HG03521 (cell line): ENCODE measurements at regions not wholly inside any gene's neighbourhood (a gene's known extent, or its start where the extent isn't known, plus 50 kb on each side); places are given as distances from the start of the nearest gene placed in this dataset.
"Not testable (repeated sequence)": the region's sequence is repeated elsewhere in the genome, so short reads cannot be mapped to it uniquely, and the experiment has no call there.

Source experiments
- ATAC-seq: cut with Tn5 transposase; IDR thresholded peaks from one replicate; pipeline ENCODE4 v1.9.1; 2021; ENCODE audit warnings: mild to moderate bottlenecking, moderate library complexity; ENCODE audit not compliant: unreplicated experiment

DNA sequence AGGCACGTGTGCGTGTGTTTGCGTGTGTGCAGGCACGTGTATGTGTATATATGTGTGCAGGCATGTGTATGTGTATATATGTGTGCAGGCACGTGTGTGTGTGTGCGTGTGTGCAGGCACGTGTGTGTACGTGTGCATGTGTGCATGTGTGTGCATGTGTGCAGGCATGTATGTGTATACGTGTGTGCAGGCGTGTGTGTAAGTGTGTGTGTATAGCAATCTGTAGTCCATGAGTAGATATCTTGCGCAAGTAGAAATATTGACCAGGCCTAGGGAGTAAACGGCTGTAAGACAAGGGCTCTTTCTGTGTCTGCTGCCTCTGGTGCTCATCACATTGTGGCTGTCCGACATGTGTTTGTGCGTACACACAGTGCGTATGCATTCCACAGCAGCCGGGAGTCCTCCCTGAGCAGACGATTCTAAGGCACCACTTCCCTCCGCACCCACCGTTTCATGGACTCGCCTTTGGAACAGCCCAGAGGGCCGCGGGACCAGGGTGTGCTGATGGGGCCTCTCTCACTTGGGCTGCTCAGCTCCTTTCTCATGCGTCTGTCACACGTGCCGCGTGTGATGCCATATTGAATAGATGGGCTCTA is 167.6 kb downstream of the ERMARD start:
- no peak for ATAC-seq

DNA sequence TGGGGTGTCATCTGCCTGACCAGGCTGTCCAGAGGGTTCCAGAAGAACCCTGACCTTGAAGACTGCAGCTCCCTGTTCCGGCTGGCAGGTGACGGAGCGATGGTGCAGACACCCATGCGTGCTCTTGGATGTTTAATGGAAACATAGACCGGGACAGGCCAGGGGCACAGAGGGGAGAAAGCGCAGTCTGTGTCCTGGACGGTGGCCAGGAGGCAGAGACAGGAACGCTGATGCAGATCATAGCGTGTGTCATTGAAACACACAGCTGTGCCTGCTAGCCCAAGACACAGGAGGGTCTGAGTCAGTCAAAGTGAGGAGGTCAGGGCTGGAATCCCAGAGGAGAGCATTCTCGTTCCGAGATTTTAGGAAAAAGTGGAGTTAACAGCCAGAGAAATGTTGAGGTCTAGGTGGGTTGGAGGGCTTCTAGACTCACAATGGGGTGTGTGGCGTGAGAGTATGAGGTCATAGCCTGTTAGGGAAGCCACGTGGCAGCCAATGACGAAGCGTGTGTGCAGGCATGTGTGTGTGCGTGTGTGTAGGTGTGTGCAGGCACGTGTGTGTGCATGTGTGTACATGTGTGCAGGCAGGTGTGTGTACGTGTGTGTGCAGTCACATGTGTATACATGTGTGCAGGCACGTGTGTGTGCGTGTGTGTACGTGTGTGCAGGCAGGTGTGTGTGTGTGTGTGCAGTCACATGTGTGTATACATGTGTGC is 167.0 kb downstream of the ERMARD start:
- ATAC-seq: no peak

DNA sequence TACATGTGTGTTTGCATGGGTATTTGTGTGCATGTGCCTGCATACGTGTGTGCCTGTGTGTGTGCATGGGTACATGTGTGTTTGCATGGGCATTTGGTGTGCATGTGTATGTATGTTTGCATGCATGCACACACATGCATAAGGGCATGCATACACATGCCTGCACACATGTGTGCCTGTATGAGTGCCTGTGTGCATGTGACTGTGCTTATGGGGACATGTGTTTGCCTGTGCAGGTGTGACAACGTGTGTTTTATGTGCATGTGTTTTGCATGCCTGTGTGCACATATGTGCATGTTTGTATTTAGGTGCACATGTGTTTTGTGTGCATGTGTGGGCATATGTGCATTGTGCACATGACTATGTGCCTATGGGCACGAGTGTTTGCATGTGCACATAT is 165.7 kb downstream of the ERMARD start:
- ATAC-seq: no peak

DNA sequence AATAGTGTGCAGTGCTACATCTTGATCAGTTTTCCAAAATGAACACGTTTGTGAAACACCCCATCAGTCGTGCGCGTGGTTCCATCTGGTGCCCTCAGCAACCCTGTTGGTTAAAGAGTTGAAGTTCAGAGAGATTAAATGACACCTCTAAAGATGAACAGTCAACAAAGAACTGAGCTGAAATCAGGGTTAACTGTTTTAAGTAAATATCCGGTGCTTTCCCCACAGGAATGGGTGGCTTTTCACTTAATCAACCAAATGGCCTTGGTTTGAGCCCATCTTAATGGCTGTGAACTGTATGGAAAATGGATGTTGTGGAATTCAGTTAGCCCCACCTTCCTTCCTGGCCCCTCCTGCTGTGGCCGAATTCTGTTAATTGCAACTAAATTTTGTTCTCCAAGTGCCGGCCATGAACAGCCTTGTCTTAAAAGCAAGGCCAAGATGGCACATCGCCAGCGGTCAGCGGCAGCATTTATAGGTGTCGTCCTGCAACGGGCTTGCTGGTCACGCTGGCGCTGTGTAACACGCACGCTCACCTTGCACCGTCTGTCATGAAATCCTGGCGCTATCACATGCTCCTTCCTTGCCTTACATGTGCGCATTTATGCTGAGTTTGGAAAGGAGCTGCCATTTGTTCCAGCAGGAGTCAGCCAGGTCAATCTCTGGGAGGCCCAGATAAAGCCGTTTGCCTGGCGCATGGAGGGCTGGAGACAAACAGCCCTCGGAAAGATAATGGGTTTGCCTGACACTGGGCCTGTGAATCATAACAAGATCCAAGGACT is 164.5 kb downstream of the ERMARD start:
- ATAC-seq: no peak

DNA sequence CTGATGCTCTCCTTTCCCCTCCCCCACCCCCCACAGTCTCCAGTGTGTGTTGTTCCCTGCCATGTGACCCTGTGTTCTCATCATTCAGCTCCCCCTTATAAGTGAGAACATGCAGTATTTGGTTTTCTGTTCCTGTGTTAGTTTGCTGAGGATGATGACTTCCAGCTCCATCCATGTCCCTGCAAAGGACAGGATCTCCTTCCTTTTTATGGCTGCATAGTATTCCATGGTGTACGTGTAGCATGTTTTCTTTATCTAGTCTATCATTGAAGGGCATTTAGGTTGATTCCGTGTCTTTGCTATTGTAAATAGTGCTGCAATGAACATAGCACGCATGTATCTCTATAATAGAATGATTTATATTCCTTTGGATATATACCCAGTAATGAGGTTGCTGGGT is 162.3 kb downstream of the ERMARD start:
- ATAC-seq: not testable (repeated sequence)

DNA sequence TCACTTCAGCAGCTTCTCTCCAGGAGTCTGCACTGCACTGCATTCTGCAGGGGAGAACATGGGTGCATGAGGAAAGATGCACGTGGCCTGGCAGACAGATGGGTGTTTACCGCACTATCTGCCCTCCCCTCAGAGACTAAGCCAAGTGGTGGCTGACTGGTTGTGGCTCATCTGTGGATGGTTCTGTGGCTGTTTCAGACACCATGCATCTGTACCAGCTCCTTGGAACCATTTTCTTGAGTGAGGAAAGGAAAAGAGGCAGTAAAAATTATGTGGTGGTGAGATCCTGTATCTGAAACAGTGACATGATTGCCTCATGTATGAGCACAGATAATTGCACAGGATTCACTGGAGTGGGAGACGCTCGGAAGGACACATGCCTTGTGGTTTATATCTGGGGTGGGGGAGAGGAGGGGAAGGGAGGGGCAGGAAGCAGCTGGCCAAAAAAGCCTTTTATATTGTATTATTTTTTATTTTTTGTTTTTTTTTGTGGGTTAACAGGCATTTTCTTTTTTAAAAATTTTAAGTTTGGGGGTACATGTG is 161.7 kb downstream of the ERMARD start:
- no peak for ATAC-seq

DNA sequence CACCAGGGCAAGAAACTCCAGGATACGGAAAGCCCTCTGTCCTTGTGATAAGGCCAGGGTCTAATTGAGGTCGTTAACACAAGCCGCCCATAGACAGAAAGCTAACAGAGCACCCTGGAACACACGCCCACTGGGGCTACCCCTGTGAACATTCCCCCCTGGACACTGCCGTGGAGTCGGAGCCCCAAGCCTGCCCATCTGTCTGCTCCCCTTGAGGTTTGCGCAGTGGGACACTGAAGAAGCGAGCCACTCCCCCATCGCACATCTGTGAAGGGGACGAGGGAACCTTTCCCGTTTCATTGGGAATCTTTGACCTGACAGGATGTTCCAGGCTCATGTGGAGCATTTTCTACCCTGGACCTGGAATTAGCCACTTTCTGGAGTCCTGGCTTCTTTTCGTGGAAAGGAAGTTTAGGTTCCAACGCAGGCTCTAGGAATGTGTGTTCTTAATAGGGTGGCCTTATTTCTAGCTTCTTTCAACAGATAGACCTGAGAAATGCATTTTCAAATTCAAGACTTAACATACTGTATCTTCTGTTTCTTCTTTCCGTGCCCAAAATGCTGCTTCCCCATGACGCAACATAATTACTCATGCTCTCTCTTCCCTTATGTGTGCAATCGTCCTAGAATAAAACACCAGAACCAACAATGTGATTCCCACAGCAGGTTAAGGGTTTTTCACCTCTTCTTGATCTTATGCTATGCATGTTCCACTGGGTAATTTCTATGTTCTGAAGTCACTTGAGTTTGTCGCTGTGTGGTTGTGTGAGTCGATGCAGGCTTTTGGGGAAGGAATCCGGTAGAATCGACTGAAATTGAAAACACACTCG is 161.1 kb downstream of the ERMARD start:
- ATAC-seq: no peak

DNA sequence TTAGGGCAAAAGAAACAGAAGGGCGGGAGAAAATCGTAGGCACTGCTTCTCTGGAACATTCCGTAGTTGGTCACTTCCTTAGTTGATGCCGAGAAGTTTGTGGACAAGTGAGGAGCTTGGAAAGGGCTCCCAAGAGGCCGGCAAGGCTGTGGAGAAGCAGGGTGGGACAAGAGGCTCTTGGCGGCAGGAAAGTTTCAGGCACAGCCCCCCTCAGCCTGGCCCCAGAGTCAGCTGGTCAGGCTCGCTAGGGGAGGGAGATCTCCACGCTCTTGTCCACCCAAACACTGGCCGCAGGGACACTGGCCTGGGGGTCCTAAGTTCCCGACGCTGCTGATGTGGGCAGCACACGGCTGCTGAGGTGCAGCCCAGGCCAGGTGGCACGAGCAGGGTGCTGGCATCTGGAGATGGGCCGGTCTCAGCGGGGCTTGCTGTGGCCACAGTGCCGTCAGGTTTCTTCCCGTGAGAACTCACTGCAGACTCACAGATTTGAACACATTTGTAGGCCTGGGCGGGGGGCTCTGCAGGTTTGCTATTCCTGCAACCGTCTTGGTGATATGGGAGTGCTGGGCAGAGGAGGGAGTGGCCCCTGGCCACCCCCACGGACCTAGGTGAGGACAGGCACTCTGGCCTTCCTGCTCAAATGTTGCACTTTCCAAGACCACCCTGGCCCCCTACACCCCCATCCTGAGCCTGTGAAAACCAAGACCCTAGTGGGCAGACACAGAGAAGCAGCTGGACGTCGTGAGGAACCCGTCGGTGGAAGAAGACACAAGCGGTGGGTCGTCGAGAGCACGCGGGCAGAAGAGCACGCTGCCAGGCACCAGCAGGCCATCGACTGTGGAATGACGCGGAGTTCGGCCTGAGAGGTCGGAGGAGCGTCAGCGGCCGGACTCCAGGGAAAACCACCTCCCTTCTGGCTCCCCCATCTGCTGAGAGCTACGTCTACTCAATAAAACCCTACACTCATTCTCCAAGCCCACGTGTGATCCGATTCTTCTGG is 160.1 kb downstream of the ERMARD start:
- no peak for ATAC-seq

DNA sequence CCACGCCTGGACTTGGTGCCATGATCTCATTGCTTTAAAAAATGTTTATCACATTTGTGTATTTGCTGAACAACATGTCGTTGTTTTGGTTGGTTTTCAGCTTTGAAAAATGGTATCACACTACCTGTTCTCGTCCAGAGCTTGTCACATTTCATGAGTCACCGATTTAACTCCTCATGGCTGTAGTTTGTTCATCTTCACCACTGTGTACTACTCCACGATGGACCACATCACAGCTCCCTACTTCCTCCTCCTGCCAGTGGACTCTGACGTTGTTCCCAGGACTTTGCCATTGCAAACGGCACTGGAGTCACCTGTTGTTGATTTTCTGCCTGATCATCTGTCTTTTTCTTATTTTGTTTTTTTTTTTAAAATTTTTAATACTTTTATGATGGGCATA is 157.7 kb downstream of the ERMARD start:
- no peak for ATAC-seq

DNA sequence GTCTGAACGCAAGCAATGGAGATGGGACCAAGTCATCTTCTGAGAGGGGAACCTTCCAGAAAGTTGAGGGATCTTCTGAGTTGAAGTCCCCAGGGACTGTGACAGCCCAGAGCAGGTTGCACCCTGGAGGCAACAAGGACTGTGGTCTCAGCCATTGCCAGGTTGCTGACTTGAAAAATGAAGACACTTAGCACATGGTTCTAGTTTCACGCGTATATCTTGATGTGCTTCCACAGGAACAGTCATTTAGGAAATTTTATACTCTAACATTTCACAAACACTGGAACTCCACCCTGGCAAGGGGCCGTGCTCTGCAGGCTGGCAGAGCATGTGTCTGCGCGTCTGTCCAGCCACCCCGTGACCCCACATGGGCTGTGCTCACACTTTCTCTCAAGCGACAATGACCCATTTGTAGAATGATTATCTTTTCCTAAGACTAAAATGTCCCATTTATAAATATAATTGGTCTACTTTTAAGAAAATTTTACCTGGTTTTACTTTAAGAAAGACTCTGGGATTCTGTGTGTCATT is 157.0 kb downstream of the ERMARD start:
- ATAC-seq: no peak

DNA sequence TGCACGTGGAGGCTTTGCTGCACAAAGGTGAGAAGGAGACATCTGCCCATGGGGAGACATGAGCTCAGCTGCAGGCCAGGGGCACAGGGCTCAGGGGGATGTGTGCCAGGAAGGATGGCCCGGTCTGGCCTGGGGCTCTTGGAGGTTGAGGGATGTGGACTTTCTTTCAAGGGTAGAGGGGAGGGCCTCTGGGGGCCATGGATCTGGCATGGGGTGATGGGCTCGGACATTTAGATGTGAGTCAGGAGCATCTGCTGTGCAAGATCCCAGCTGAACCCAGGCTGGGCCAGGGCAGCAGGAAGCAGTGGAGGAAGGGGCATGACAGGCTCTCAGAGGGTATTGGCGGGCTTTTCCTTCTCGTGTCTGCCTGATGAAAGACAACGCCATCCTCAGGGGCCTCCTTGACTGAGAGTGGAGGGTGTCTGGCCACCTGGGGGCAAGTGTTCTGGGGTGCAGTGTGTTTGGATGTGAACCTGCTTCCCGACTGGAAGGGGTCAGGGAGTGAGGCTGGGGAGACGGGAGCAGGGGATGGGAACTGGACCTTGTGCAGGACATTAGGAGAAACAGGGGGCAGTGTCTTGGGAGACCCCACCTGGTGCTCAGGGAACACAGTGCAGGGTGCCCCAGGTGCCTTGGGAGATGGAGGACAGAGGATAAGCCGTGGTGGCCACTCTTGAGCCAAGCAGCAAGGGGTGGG is 156.1 kb downstream of the ERMARD start:
- no peak for ATAC-seq

DNA sequence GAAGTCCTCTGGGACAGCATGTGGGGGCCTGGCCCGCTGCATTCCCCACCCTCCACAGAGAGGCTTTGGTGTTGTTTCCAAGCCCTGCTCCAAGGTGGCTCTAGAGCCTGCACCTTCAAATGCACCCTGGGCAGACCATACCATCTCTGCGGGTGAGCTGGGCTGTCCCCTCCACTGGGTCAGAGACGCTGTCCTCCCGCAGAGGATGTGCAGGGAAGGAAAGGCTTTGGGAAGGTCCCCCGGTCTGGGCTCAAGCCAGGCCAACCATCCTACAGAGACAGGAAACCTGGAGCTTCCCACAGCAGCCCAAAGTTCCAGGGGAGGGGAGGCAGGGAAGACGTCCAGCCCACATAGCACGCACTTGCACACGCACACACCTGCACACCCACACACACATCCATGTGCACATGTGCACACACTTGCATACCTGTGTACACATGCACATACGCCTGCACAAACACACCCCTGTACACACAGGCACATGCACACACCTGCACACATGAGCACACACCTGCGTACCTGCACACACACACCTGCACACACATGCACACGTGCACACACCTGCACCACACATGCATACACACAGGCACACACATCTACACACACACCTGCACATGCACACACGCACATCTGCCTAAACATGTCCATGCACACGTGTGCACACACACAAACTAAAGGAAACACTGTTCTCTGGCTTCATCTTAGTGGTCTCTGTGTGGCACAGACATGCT is 155.4 kb downstream of the ERMARD start:
- no peak for ATAC-seq

DNA sequence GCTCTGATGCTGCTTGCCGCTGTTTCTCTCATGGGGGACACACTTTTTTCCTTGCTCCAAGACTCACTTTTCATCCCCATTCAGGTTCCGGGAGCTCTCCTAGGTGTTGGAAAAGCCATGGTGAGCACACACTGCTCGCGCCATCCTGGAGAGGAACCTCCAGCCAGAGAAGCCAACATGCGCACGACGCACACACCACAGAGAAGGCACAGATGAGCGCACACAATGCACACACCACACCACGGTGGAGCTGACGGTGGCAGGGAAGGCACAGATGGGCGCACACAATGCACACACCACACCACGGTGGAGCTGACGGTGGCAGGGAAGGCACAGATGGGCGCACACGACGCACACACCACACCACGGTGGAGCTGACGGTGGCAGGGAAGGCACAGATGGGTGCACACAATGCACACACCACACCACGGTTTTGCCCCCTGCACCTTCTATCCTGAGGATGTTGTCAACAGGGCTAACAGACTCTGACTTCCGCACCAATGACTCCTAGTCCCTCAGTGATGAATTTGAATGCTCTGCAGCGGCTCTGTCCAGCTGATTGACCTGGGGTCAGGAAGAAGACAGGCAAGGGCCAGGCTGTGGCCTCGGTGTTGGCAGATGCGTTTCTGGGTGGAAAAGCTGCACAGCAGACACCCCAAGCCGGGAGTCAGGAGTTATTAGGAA is 154.7 kb downstream of the ERMARD start:
- ATAC-seq: no peak

DNA sequence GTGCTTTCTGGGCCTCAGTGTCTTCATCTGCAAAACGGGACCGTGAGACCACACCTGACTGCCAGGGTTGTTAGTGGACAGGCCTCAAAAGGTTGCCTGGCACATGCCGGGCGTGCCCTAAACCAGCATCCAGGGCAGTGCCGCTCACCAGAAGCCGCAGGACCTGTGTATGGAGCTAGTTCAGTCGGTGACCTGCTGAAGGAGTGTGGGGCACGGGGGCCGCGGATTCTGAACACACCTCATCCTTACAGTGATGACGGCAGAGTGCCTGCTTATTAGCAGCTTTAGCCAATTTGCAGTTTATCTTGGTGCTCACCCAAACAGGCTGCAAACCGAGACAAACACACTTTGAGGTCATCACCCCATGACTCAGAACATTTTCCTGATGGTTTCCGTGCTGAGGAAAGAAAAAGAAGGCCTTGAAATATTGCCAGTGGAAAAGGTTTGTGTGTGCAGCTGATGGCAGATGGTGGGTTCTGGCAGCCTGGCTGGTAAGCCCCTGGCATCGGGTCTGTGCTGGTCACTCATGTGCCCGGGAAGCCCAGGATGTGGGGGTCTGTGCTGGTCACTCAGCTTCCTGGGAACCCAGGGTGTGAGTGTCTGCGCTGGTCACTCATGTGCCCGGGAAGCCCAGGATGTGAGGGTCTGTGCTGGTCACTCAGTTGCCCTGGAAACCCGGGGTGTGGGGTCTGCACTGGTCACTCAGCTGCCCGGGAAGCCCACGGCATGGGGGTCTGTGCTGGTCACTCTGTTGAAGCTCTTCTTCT is 153.8 kb downstream of the ERMARD start:
- no peak for ATAC-seq

DNA sequence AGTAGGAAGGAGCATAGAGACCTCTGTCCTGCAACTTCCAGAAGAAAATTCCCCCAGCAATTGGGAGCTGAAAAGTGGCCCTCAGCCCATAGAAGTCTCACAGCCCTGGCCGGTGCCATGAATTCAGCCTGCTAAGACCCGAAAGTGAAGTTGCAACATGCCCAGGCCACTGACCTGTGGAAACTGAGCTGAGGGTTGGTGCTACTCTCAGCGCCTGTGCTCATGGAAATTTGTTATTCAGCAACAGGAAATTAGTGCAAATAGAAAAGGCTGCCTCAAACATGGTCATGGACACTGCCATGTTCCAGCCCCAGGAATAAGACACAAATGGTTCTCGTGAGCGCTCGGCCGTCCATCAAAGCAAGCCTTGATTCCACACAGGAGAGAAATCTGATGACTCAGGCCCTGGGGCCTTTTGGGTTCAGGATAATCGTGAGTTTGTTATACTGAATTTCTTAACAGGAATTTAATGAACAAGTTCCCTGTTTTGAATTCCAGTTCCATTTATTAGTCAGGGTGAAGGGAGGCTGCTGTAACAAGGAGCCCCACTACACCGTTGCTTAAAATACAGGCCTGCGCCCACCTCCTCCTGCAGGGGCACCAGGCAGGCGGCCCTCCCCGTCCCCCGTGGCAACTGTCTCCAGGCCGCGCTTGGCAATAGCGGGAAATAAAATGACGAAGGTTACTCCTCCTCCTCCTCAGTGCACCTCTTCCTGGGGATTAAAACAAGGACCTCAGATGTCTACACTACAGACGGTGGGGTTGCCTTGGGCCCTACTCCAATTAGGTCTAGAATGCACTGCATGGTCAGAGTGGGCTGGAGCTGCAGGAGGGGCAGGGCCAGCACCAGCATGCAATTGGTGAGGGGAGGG is 152.9 kb downstream of the ERMARD start:
- ATAC-seq: no peak

DNA sequence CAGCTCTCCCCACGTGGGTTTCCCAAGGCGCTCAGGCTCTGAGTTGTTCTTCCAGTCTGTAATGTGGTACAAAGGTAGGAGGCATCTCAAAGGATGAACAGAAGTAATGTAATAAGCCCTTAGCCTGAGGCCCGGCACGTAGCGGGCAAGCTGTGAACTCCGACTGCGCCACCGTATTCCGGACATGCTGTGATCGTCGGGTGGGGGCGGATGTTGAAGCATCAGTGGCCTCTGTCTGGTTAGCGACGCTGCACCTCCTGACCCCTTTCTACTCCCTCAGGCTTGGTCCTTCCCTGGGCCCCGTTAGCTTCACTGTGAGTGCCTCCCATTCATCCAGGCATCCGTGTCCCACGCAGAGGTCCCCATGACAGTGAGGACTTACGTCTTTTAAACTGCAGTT is 151.7 kb downstream of the ERMARD start:
- no peak for ATAC-seq
